ENCODE measurements at regions not wholly inside any gene's neighbourhood (a gene's known extent, or its start where the extent isn't known, plus 50 kb on each side); places are given as distances from the start of the nearest gene placed in this dataset.
A peak's percentile ranks its signal among the peaks of the same experiment; 100 is the strongest.

DNA sequence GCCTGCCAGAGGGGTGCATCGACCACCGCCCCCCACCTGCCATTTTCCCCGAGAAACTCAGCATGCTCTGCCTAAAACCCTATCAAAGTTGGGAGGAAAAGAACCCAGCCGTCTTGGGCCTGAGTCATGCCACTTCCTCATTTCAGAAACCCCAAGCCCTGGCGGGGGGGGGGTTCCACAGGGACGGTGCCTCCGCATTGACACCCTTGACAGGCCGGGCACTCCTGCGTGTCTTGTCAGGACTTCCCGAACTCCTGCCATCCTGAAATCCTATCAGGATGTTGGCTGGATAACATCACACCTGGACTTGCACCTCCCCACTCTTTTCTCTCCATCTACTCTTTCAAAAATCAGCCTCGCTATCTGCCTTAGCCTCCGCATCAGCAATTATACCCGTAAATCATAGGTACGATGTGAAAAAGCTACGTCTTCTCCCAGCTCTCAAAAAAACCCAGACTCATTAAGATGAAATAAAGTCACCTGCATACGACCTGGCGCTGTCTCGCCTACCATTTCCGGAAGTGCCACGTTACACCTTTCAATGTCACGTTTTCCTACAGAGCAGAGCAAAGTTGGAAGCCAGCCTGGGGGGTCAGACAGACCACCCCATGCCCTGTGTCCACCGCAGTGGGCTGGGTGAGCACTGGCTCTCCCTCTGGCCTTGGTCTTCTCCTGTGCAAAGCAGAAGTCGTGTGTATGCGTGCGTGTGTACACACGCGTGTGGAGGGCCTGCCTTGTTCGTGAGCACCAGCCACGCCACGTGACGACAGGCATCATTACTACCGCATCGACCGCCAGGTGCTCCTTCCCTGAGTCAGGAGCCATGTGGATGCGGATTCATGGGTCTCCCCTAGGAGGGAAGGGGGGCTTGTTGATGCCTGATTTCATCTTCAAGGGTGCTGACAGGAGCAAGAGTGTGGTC is 96.7 kb downstream of the RFLNA start:
- peak; percentile 35 to 51 for DNase-seq

- no peak for DNase-seq
Observed at GRCh38 chr12:124390442-124391097, 95.7 kb downstream of the RFLNA start.

GRCh38 chr12:124389725-124390441 is 95.0 kb downstream of the RFLNA start:
- no peak for DNase-seq

- DNase-seq = peak; percentile 59 to 62
Observed at GRCh38 chr12:124389138-124389724, 94.3 kb downstream of the RFLNA start.

DNA sequence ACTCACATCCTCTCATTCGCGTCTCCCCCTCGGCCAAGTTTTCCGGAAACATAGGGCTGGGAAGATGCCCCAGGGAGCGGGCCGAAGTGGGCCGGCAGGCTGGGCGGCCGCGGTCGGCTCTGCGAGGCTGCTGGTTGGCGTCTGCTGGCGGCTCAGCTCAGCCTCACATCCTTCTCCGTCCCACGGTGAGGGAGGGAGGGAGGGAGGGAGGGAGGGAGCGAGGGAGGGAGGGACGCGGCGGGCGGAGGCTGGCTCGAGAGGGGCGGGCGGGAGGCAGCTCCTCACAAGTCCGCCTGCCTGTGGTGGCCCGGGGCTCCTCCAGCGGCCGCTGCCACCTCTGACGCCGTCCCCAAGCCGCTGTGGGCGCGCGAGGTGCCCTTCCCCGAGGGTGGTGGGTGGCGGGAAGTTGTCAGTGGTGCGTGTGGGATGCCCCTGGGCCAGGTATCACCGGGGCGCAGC is 93.8 kb downstream of the RFLNA start:
- DNase-seq = peak; percentile 29 to 43

DNA sequence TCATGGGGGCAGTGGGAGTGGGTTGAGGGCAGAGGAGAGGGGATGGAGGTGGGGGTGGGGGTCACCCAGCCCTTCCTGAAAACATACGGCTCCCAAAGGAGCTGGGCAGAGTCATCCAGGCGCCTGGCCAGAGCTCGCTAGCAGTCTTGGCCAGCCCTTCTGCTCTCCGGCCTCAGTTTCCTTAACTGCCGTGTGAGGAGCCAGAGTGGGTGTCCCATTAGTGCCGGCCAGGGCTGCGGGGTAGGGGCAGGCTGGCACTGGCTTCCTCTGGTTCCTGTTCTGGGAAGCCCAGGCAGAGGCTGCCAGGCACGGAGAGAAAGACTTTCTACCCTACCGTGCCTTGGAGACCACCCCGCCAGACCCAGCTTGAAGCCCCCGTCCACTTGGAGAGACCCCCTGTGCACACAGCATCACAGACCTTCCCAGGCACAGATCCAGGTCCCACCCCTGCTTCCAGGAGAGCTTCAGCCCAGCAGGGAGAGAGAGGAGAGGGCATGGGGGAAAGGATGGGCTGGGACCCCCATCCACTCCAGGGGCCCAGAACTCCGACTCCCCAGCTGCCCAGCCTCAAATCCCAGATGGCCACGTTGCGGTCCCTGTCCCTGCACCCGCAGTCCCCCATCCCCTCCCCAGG is 93.3 kb downstream of the RFLNA start:
- DNase-seq = no peak

DNA sequence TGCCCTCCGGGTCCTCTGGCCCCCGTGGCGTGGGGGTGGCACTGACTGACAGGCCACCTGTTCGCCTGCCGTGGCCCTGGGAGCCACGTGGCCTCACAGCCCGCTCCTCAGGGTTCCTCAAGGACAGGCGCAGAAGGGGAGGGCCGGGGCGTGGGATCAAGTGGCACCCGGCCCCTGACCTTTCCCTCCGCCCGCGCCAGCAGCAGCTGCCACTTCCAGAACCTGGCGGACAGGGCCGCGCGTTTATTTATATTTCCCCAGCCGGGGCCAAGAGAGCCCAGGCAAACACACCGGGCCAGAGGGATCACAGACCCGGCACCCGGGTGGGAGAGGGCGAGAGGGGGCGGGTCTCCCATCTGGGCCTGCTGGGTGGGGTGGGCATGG is 92.6 kb downstream of the RFLNA start:
- DNase-seq = no peak

DNA sequence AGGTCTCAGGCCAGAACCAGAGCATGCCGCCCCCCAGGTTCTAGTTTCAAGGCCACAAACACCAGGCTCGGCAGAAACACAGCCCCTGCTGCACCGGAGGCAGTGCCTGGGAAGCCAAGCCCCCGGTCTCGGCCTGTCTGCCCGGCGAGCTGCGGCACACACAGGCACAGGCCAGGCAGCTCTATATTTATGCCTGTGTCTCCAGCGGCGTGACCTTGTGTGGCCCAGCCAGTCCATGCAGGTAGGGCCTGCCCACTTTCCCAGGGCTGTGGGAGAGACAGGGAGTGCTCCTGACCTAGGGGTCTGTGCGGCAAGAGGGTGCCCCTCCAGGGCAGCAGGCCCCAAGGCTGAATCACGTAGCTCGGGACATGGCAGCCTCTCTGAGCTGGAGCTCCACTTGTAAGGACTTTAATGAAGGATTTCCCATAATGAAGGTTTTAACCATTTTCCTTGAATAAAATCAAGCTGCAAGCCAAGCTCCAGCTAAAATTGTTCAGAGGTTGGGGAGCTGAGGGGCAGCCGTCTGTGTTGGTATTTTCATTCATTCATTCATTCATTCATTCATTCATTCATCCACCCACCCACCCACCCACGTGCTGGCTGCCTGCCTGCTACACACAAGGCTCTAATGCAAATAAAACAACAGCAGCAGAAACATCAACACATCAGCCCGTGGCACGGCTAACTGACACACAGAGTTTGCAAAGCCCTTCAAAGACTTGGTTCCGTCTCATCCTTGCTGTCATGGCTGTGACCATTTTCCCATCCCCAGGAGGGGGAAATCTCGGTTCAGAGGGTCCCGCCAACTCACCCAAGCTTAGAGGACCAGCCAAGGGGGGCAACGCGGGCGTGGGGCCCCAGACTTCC is 92.0 kb downstream of the RFLNA start:
- DNase-seq = no peak

DNA sequence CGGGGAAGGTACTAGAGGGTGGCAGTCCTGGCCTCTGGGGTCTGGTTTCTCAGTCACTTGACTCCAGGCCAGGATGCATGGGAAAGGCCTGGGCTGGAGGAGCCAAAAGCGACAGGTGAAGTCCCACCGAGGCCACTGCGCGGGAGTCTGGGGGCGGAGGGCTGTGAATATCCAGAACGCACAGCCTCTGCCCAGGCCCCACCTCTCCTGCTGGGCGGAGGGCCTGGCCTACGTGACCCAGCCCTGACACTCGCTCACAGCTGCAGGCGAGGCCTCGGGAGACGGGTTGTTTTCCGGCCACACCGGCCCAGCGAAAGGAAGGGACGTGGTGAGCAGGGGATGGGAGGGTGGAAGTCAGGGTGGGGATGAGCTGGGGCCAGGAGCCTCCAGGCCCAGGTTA is 91.2 kb downstream of the RFLNA start:
- DNase-seq = no peak

- DNase-seq = no peak
Observed at GRCh38 chr12:124385219-124385969, 90.5 kb downstream of the RFLNA start.

DNA sequence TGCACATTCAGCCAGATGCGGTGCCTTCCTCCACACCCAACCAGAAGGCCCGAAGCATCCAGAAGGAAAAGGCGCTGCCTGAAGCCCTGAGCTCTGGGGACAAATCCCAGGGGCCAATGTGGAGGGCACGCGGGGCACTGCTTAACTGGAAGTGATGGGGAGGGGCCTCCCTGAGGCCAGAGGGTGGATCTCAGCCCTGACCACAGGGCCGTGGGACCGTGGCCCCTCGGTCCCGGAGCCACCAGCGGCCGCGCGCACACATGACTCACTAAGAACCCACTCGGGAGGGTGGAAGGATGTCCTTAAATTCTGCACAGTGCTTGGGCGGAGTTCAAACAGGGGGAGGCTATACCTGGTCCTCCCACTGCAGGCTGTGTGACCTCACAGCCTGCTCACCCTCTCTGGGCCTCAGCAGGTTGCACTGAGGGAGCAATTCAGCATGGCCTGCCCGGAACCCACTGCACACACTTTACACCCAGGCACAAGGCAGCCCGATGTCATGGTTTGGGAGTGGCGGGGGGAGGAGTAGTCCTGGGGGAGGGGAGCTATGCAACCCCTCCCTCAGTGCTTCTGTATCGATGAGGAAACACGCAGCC is 89.5 kb downstream of the RFLNA start:
- DNase-seq = no peak

DNA sequence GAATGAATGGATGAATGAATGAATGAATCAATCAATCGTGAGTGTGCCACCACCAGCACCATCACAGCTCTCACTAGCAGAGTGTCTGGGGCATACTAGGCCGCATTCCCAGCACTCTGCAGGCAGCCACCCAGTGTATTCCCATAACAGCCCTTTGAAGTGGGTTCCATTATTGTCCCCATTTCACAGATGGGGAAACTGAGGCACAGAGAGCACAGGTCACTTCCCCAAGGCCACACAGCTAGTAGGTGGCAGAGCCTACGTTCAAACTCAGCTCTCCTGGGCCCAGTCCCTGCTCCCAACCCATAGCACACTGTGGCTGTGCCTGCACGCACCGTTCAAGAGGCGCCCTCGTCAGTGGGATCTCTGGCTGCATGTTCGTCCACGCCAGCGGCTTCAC is 88.1 kb downstream of the RFLNA start:
- no peak for DNase-seq

DNA sequence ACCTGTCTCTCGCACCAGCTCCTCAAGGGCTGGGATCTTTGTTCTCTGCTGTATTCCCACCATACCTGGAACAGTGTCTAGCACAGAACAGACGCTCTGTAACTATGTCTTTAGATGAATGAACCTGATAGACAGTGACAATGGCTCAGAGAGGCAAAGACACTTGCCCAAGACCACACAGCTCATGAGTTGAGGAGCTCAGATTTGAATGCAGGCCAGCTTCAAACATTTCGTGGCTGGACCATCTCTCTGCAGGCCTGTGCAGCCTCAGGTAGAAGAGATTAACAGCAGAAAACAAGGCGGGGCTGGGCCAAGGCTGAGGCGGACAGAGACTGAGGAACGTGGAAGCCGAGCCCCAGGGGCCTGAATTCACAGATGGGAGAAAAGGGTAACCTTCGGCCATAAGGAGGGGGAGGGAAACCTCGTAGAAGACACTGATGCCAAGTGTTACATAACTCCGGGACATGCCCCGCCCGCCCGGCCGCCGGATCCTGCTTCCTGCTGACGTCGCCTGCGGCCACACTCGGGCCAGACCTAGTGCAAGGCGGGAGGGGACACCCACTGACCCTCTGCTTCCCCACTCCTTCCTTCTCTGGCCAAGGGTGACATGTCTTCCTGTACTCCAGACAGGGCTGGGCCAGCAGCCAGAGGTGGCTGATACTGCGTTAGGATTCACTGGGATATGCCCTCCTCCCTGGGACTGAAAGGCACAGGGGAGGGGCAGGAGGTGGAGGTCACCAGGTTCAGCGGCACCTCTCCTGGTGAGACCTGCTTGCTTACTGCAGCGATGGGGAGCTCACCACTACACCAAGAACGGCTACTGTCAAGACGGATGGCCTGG is 86.8 kb downstream of the RFLNA start:
- no peak for DNase-seq

- no peak for DNase-seq
Observed at GRCh38 chr12:124380796-124381455, 86.0 kb downstream of the RFLNA start.

- no peak for DNase-seq
Observed at GRCh38 chr12:124379938-124380754, 85.3 kb downstream of the RFLNA start.

DNA sequence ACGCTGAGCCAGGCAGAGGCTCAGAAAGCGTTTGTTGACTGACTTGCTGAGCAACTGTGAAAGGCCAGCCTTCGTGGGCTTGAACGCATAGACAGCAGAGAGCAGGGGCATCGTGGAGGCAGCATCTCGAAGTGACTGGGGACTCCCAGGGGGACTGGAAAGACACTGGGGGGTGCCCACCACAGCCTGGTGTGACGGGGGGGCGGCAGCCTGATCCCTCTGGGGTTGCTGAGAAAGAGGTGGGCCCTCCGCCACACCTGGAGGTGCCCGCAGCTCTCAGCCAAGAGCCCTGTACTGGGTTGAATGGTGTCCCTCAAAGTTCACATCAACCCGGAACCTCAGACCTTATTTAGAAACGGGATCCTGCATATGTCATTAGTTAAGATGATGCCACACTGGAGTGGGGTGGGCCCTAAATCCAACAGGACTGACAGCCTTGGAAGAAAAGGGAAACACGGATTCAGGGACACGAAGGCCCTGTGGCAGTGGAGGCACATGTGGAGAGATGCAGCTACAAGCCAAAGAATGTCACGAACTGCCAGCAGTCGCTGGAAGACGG is 84.6 kb downstream of the RFLNA start:
- DNase-seq = no peak

GRCh38 chr12:124378926-124379325 is 84.0 kb downstream of the RFLNA start:
- DNase-seq = no peak

Data from activated CD4-positive, alpha-beta T cell treated with anti-CD3 and anti-CD28 coated beads, Interleukin-2, amount 50 U/mL, for 4 hours (primary cell).